Motor neuron (in vitro differentiated cells): ENCODE measurements at regions not wholly inside any gene's neighbourhood (a gene's known extent, or its start where the extent isn't known, plus 50 kb on each side); places are given as distances from the start of the nearest gene placed in this dataset.
A peak's percentile ranks its signal among the peaks of the same experiment; 100 is the strongest.
"Not testable (repeated sequence)": the region's sequence is repeated elsewhere in the genome, so short reads cannot be mapped to it uniquely, and the experiment has no call there.

Source experiments
- ATAC-seq, 8 experiments: fragments of 200-7000 bp; cut with Tn5 transposase; replicated peaks in 6 of 8; 2 replicates each; pipeline ENCODE4 v1.8.0; 2021; ENCODE audit warnings: mild to moderate bottlenecking in 8 of 8, moderate library complexity in 8 of 8
- H3K27ac ChIP-seq, 2 donors: fragments of 250-450 bp; sonication (Bioruptor Pico); 2 replicates each; pipeline ENCODE4 v1.9.0; 2021; ENCODE audit warnings: antibody characterized with exemption in 2 of 2, mild to moderate bottlenecking in 2 of 2, moderate library complexity in 1 of 2
- H3K4me1 ChIP-seq, 2 donors: fragments of 250-450 bp; sonication (Bioruptor Pico); replicated peaks in 1 of 2; 2 replicates each; pipeline ENCODE4 v1.6.1; 2021; ENCODE audit warnings: antibody characterized with exemption in 2 of 2, mild to moderate bottlenecking in 2 of 2, moderate library complexity in 1 of 2
- H3K4me3 ChIP-seq, 5 donors: fragments of 250-450 bp; sonication (Bioruptor Pico); 2 replicates each; pipeline ENCODE4 v1.9.0; 2021; ENCODE audit warnings: antibody characterized with exemption in 5 of 5, mild to moderate bottlenecking in 5 of 5, moderate library complexity in 4 of 5
- WGBS, 10 experiments: fragments of 450-650 bp; shearing (Covaris generic); methylation state at CpG; one replicate each; pipeline ENCODE4 v1.0.0; 2022; 5-methylcytosine and 5-hydroxymethylcytosine counted together
- in situ Hi-C, 9 experiments: fragments of 400-800 bp; cut with MboI; loops; one replicate each; pipeline ENCODE4 v1.15.0; 2021; ENCODE audit warnings: low sequenced_read_pairs in 9 of 9, low pct_unique_long_range_greater_than_20kb in 2 of 9; ENCODE audit not compliant: unreplicated experiment in 9 of 9

GRCh38 chr15:75775296-75776064 is 62.8 kb upstream of the CSPG4 start:
- no peak overlapping the region for H3K4me3 ChIP-seq
- H3K27ac ChIP-seq: peak overlapping the region in 1 of 2 donors; percentile 4
- peak in 4 of 8 experiments; percentile 26 to 45 (median 32) for ATAC-seq
- 0 to 100% (median 60%) methylated on average over 1 to 2 of the region's 9 CpGs; no CpG with 5 or more reads in 7 of the 10 experiments for WGBS, 10 experiments
- in situ Hi-C loops: no loop called here
- no peaks in the 10 kb centered on the region for H3K4me1 ChIP-seq

GRCh38 chr15:75773974-75774373 is 61.3 kb upstream of the CSPG4 start:
- H3K4me1 ChIP-seq, in situ Hi-C loops, H3K27ac ChIP-seq, H3K4me3 ChIP-seq, ATAC-seq: not testable (repeated sequence)
- 83% methylated on average over 1 of the region's 3 CpGs; no CpG with 5 or more reads in 9 of the 10 experiments for WGBS, 10 experiments

- H3K4me1 ChIP-seq, in situ Hi-C loops, H3K27ac ChIP-seq, ATAC-seq, H3K4me3 ChIP-seq: not testable (repeated sequence)
- 0 to 33% (median 13%) methylated on average over 1 of the region's 2 CpGs; no CpG with 5 or more reads in 5 of the 10 experiments for WGBS, 10 experiments
Measured at GRCh38 chr15:75771054-75771453, 58.4 kb upstream of the CSPG4 start.

GRCh38 chr15:75770131-75770530 is 57.5 kb upstream of the CSPG4 start:
- WGBS, 10 experiments: 20 to 91% (median 80%) methylated on average over 1 to 3 of the region's 3 CpGs; no CpG with 5 or more reads in 6 of the 10 experiments
- Histone ChIP-seq H3K4me1 (no peaks in the 10 kb centered on the region), H3K27ac (no peak overlapping the region), H3K4me3 (no peak overlapping the region)
- no peak for ATAC-seq
- in situ Hi-C loops: no loop called here

GRCh38 chr15:75768526-75768925 is 55.9 kb upstream of the CSPG4 start:
- in situ Hi-C loops, ATAC-seq, H3K27ac ChIP-seq, H3K4me1 ChIP-seq, H3K4me3 ChIP-seq: not testable (repeated sequence)
- 43 to 100% methylated on average over 1 of the region's 3 CpGs; no CpG with 5 or more reads in 8 of the 10 experiments for WGBS, 10 experiments

- H3K27ac ChIP-seq, H3K4me3 ChIP-seq, in situ Hi-C loops, H3K4me1 ChIP-seq, ATAC-seq: not testable (repeated sequence)
- WGBS, 10 experiments: 60 to 100% (median 70%) methylated on average over 1 to 3 of the region's 13 CpGs; no CpG with 5 or more reads in 6 of the 10 experiments
Measured at GRCh38 chr15:75765551-75766305, 53.1 kb upstream of the CSPG4 start.

- H3K4me1 ChIP-seq, ATAC-seq, H3K27ac ChIP-seq, H3K4me3 ChIP-seq, in situ Hi-C loops: not testable (repeated sequence)
- WGBS, 10 experiments: no CpG with 5 or more reads among the region's 5 CpGs
Measured at GRCh38 chr15:75764845-75765550, 52.4 kb upstream of the CSPG4 start.

GRCh38 chr15:75763635-75764600 is 51.3 kb upstream of the CSPG4 start:
- H3K4me3 ChIP-seq, in situ Hi-C loops, ATAC-seq, H3K27ac ChIP-seq, H3K4me1 ChIP-seq: not testable (repeated sequence)
- 60 to 100% (median 90%) methylated on average over 1 of the region's 14 CpGs; no CpG with 5 or more reads in 6 of the 10 experiments for WGBS, 10 experiments

- H3K4me3 ChIP-seq: no peak overlapping the region
- WGBS, 10 experiments: 0 to 90% (median 53%) methylated on average over 1 to 4 of the region's 8 CpGs; no CpG with 5 or more reads in 4 of the 10 experiments
Measured at GRCh38 chr15:75763137-75763611, 50.5 kb upstream of the CSPG4 start.

More at GRCh38 chr15:75763137-75763611, 50.5 kb upstream of the CSPG4 start:
- no peak overlapping the region for H3K27ac ChIP-seq
- in situ Hi-C loops: no loop called here
- peaks cover 5 to 7% of the 10 kb centered on the region in 2 donors for H3K4me1 ChIP-seq
- ATAC-seq: no peak
